Ovary (tissue), 3 donors: ENCODE measurements at regions not wholly inside any gene's neighbourhood (a gene's known extent, or its start where the extent isn't known, plus 50 kb on each side); places are given as distances from the start of the nearest gene placed in this dataset.

ENCODE experiments used
- POLR2A ChIP-seq: fragments of 450-650 bp; IDR thresholded peaks from one replicate; pipeline ENCODE4 v1.6.1; 2017; ENCODE audit warnings: antibody characterized with exemption, mild to moderate bottlenecking, moderate library complexity
- TF ChIP-seq, protein P1 (sequence below), 3 donors: fragments of 450-650 bp in 2 of 3; fragments of 200-600 bp in 1 of 3; IDR thresholded peaks; one replicate each; pipeline versions ENCODE4 v1.5.1 to v1.8.0; 2016 to 2022; ENCODE audit warnings: antibody characterized with exemption in 3 of 3, mild to moderate bottlenecking in 1 of 3
- donor health status: DM: no; HTN: no; CAD: no.

DNA sequence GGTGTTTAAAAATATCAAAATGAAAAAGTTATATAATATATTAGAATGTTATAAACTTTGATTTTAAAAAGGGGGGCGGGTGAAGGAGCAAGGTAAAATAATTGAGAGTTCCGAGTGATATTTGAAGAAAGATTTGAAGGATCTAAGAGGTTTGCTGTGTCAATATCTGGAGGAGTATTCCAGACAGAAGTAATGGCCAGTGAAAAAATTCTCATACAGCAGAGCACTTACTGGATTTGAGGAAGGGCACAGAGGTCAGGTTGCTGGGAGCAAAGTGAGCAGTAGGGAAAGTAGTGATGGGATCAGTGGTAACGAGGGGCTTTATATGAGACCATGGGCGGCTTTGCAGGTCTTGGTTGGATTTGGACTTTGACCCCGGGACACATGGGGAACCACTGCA, 531.5 kb downstream of the ADCYAP1 start:
- TF ChIP-seq POLR2A = no peak
- TF ChIP-seq, protein P1, sequence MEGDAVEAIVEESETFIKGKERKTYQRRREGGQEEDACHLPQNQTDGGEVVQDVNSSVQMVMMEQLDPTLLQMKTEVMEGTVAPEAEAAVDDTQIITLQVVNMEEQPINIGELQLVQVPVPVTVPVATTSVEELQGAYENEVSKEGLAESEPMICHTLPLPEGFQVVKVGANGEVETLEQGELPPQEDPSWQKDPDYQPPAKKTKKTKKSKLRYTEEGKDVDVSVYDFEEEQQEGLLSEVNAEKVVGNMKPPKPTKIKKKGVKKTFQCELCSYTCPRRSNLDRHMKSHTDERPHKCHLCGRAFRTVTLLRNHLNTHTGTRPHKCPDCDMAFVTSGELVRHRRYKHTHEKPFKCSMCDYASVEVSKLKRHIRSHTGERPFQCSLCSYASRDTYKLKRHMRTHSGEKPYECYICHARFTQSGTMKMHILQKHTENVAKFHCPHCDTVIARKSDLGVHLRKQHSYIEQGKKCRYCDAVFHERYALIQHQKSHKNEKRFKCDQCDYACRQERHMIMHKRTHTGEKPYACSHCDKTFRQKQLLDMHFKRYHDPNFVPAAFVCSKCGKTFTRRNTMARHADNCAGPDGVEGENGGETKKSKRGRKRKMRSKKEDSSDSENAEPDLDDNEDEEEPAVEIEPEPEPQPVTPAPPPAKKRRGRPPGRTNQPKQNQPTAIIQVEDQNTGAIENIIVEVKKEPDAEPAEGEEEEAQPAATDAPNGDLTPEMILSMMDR (IDR thresholded peaks at IDR 0.05) = no peak
